CD14-positive monocyte (primary cell): ENCODE measurements at regions not wholly inside any gene's neighbourhood (a gene's known extent, or its start where the extent isn't known, plus 50 kb on each side); places are given as distances from the start of the nearest gene placed in this dataset.

ENCODE experiments used
- DNase-seq, 3 donors: peaks; one replicate each; pipeline ENCODE4 v3.0.0-alpha.2; 2011 to 2022
- H2AFZ ChIP-seq: 2 replicates; pipeline ENCODE4 v1.6.0; 2012; ENCODE audit warnings: mild to moderate bottlenecking, low read depth, low read length, inconsistent platforms; ENCODE audit not compliant: insufficient read depth, poor library complexity, severe bottlenecking
- H3K27ac ChIP-seq, 2 donors: 1 replicate in 1 of 2; 2 replicates in 1 of 2; pipeline ENCODE4 v1.5.1; 2012 to 2013; ENCODE audit warnings: low read length in 2 of 2, control low read depth in 1 of 2, inconsistent platforms in 1 of 2, low read depth in 1 of 2, mild to moderate bottlenecking in 1 of 2
- H3K27me3 ChIP-seq, 2 donors: one replicate each; pipeline versions ENCODE4 v1.6.0 to v1.6.1; 2011 to 2013; ENCODE audit warnings: low read length in 2 of 2; ENCODE audit not compliant: control insufficient read depth in 2 of 2, insufficient read depth in 2 of 2
- H3K36me3 ChIP-seq, 2 donors: replicated peaks in 1 of 2; 1 replicate in 1 of 2; 2 replicates in 1 of 2; pipeline versions ENCODE4 v1.5.1 to v1.6.1; 2012 to 2013; ENCODE audit warnings: low read length in 2 of 2, control low read depth in 1 of 2, inconsistent platforms in 1 of 2, mild to moderate bottlenecking in 1 of 2; ENCODE audit not compliant: insufficient read depth in 2 of 2, control insufficient read depth in 1 of 2
- H3K4me1 ChIP-seq, 2 donors: 1 replicate in 1 of 2; 2 replicates in 1 of 2; pipeline versions ENCODE4 v1.5.1 to v1.6.1; 2012 to 2013; ENCODE audit warnings: low read length in 2 of 2, control low read depth in 1 of 2, inconsistent platforms in 1 of 2, mild to moderate bottlenecking in 1 of 2, moderate library complexity in 1 of 2; ENCODE audit not compliant: insufficient read depth in 2 of 2, control insufficient read depth in 1 of 2
- H3K4me2 ChIP-seq: replicated peaks from 2 replicates; pipeline ENCODE3; 2012; ENCODE audit warnings: low read length, moderate library complexity, mild to moderate bottlenecking; ENCODE audit not compliant: poor library complexity, severe bottlenecking; ENCODE audit errors: extremely low read depth
- H3K4me3 ChIP-seq, 3 experiments: fragments of 200-600 bp in 1 of 3; sonication (generic) in 1 of 3; replicated peaks in 1 of 3; 1 replicate in 2 of 3; 2 replicates in 1 of 3; pipeline ENCODE4 v1.5.1; 2011 to 2013; ENCODE audit warnings: low read length in 3 of 3, mild to moderate bottlenecking in 3 of 3, control low read depth in 2 of 3, low read depth in 2 of 3, inconsistent platforms in 1 of 3, moderate library complexity in 1 of 3
- H3K79me2 ChIP-seq: 2 replicates; pipeline ENCODE4 v1.6.0; 2012; ENCODE audit warnings: mild to moderate bottlenecking, control low read depth, inconsistent platforms, low read length, moderate library complexity; ENCODE audit not compliant: insufficient read depth
- H3K9ac ChIP-seq: 2 replicates; pipeline ENCODE4 v1.6.0; 2017; ENCODE audit warnings: low read length, mild to moderate bottlenecking; ENCODE audit not compliant: insufficient read depth, poor library complexity, severe bottlenecking
- H3K9me3 ChIP-seq, 2 donors: replicated peaks in 1 of 2; 1 replicate in 1 of 2; 2 replicates in 1 of 2; pipeline versions ENCODE4 v1.5.1 to v1.6.1; 2012 to 2013; ENCODE audit warnings: low read length in 2 of 2, control low read depth in 1 of 2; ENCODE audit not compliant: control insufficient read depth in 1 of 2, insufficient read depth in 1 of 2
- H4K20me1 ChIP-seq: 2 replicates; pipeline ENCODE4 v1.6.0; 2012; ENCODE audit warnings: mild to moderate bottlenecking, low read length, control low read depth, moderate library complexity; ENCODE audit not compliant: insufficient read depth
- H3K27ac Mint-ChIP-seq, 7 donors: one replicate each; pipeline ENCODE4 v1.8.0; 2020; ENCODE audit warnings: mild to moderate bottlenecking in 7 of 7, mixed read lengths in 7 of 7, moderate library complexity in 6 of 7, inconsistent platforms in 2 of 7
- H3K27me3 Mint-ChIP-seq, 3 donors: one replicate each; pipeline ENCODE4 v1.8.0; 2021 to 2022; ENCODE audit warnings: low read depth in 3 of 3, mild to moderate bottlenecking in 3 of 3, mixed read lengths in 3 of 3, moderate library complexity in 3 of 3, inconsistent platforms in 1 of 3
- H3K36me3 Mint-ChIP-seq, 2 donors: one replicate each; pipeline ENCODE4 v1.8.0; 2020; ENCODE audit warnings: mixed read lengths in 2 of 2, inconsistent platforms in 1 of 2, mild to moderate bottlenecking in 1 of 2
- H3K4me1 Mint-ChIP-seq: one replicate; pipeline ENCODE4 v1.8.0; 2020; ENCODE audit warnings: mild to moderate bottlenecking, mixed read lengths
- H3K4me3 Mint-ChIP-seq, 2 donors: one replicate each; pipeline ENCODE4 v1.8.0; 2020; ENCODE audit warnings: mild to moderate bottlenecking in 2 of 2, mixed read lengths in 2 of 2, moderate library complexity in 1 of 2
- H3K9me3 Mint-ChIP-seq, 7 donors: one replicate each; pipeline ENCODE4 v1.8.0; 2020 to 2022; ENCODE audit warnings: mixed read lengths in 7 of 7, mild to moderate bottlenecking in 6 of 7, moderate library complexity in 6 of 7, inconsistent platforms in 2 of 7
- WGBS: methylation state at CpG from one replicate; pipeline ENCODE4 v1.1.5; 2013; ENCODE audit warnings: missing lambda C conversion rate; ENCODE audit not compliant: insufficient coverage; 5-methylcytosine and 5-hydroxymethylcytosine counted together
- intact Hi-C, 2 donors: fragments of 100-400 bp; cut with micrococcal nuclease; formaldehyde crosslinking; loops; one replicate each; pipeline versions ENCODE4 v1.15.0 to v1.15.1; 2023
- TF ChIP-seq, protein P1 (sequence below): fragments of 200-600 bp; IDR thresholded peaks from one replicate; pipeline ENCODE4 v1.8.0; 2022; ENCODE audit warnings: antibody characterized with exemption, mild to moderate bottlenecking

DNA sequence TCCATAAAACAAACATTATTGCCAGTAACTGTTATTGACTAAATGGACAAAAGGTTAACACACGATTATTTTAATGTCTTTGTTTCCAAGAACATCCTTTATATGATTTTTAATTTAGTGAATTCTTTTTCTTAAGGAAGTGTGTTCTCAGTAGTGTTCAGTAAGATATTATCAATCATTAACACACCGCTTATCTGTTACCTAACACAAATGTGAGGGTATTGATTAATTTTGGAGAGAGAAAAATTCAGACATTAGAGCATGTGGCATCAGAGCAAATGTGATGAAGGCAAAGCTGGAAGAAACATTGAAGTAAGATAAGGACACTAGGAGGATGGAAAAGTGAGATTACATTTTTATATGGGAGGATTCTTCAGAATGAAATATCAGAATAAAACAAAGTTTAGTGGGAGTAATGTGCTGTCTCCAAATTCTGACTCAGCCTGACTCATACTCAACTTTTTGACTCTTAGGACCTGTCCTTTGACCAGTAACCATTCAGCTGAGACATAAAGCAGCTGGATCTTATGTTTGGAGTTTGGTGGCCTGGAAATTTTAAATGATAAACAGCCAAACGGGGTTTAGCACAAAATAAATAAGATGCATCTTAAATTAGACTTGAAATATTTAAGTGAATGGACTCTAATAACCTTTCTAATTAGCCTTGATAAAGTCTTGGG is 348.6 kb downstream of the CD109 start:
- Histone ChIP-seq H3K4me1 (no peaks in the 10 kb centered on the region), H3K4me3 (no peak overlapping the region), H3K79me2 (no peaks in the 10 kb centered on the region), H3K9ac (no peak overlapping the region), H3K9me3 (no peaks in the 10 kb centered on the region), H3K27ac (no peak overlapping the region), H3K36me3 (no peaks in the 10 kb centered on the region), H3K27me3 (no peaks in the 10 kb centered on the region), H4K20me1 (no peaks in the 10 kb centered on the region), H2AFZ (no peak overlapping the region), H3K4me2 (no peak overlapping the region)
- Mint-ChIP-seq H3K9me3 (peaks cover 0 to 3% (median 0%) of the 10 kb centered on the region in 7 donors), H3K27ac (no peak overlapping the region), H3K4me1 (no peaks in the 10 kb centered on the region), H3K4me3 (no peak overlapping the region), H3K36me3 (no peaks in the 10 kb centered on the region), H3K27me3 (peaks cover 0 to 3% (median 0%) of the 10 kb centered on the region in 3 donors)
- intact Hi-C loops: no loop called here
- TF ChIP-seq, protein P1, sequence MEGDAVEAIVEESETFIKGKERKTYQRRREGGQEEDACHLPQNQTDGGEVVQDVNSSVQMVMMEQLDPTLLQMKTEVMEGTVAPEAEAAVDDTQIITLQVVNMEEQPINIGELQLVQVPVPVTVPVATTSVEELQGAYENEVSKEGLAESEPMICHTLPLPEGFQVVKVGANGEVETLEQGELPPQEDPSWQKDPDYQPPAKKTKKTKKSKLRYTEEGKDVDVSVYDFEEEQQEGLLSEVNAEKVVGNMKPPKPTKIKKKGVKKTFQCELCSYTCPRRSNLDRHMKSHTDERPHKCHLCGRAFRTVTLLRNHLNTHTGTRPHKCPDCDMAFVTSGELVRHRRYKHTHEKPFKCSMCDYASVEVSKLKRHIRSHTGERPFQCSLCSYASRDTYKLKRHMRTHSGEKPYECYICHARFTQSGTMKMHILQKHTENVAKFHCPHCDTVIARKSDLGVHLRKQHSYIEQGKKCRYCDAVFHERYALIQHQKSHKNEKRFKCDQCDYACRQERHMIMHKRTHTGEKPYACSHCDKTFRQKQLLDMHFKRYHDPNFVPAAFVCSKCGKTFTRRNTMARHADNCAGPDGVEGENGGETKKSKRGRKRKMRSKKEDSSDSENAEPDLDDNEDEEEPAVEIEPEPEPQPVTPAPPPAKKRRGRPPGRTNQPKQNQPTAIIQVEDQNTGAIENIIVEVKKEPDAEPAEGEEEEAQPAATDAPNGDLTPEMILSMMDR: no peak
- no peak for DNase-seq
- WGBS: no CpG with 5 or more reads among the region's 3 CpGs

DNA sequence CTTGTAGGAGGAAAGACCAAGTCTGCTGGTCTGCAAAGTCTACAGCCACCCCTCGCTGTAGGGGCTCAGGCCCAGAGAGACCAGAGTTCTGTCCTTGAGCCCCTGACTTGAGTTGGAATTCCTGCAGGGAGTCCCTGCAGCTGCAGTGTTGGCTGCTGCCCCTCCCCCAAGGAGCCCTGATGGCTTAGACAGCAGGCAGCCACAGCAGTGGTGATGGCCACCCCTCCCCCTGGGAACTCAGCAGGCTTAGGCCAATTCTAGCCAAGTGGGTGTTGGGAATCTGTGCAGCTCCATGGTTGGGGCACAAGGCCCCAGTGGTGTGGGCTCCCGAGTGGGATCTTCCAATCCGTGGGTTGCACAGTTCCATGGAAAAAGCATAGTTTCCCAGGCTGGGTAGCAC is 345.4 kb downstream of the CD109 start:
- peak overlapping the region in 1 of 7 donors; percentile 47 for H3K27ac Mint-ChIP-seq
- intact Hi-C loops: no loop called here

More for the DNA sequence above, 345.4 kb downstream of the CD109 start:
- Histone ChIP-seq H3K9ac (no peak overlapping the region), H3K27me3 (no peaks in the 10 kb centered on the region), H3K36me3 (no peaks in the 10 kb centered on the region), H3K79me2 (no peaks in the 10 kb centered on the region), H3K4me3 (no peak overlapping the region), H3K4me1 (no peaks in the 10 kb centered on the region), H3K4me2 (no peak overlapping the region), H2AFZ (no peak overlapping the region), H4K20me1 (no peaks in the 10 kb centered on the region), H3K9me3 (no peaks in the 10 kb centered on the region), H3K27ac (no peak overlapping the region)
- H3K4me3 Mint-ChIP-seq: no peak overlapping the region
- TF ChIP-seq, protein P1: no peak
- peaks cover 0 to 2% (median 0%) of the 10 kb centered on the region in 3 donors for H3K27me3 Mint-ChIP-seq
- WGBS: 90% methylated on average over 3 of the region's 3 CpGs
- no peak for DNase-seq
- H3K4me1 Mint-ChIP-seq: no peaks in the 10 kb centered on the region
- no peaks in the 10 kb centered on the region for H3K36me3 Mint-ChIP-seq
- H3K9me3 Mint-ChIP-seq: peaks cover 0 to 8% (median 0%) of the 10 kb centered on the region in 7 donors
